Fibroblast of skin of left quadriceps (primary cell): ENCODE measurements at regions not wholly inside any gene's neighbourhood (a gene's known extent, or its start where the extent isn't known, plus 50 kb on each side); places are given as distances from the start of the nearest gene placed in this dataset.

Source experiments
- DNase-seq, 2 experiments: peaks; one replicate each; pipeline ENCODE4 v3.0.0-alpha.2; 2013; ENCODE audit warnings: low read depth in 2 of 2

GRCh38 chr7:35386816-35387706 is 133.2 kb upstream of the TBX20 start:
- no peak for DNase-seq

DNA sequence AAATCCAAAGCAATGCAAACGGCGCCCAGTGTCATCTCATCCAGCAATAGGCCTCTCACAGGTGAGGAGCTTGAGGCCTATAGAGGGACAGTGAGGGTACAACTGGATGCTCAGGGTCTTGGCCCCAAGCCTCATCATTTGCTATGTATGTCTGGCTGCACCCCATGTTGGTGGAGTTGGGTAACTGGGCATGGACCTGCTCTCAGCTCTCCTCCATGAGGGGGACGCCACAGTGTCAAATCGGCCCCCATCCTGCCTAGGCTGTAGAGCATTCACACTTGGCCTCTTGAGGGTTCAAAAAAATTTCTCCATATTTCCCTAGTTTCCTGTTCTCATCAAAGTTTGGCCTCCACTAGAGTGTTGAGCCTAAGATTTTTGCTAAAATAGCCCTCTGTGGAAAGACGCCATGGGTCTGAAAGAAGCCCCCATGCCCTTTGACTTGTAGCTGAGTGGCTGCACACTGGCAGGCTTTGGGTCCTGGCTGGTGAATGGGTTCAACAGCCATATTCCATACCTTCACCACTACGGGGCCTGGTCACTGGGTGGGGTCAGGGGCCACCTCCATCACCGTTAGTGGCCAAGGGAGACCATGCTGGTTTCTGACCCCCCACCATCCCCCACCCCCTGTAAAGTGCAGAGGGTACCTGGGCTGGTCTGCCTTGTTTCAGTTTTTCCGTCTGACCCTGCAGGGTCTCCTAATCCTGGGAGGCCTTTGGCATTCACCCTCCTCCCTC is 132.3 kb upstream of the TBX20 start:
- no peak for DNase-seq

- no peak for DNase-seq
These were observed 131.1 kb upstream of the TBX20 start for GRCh38 chr7:35384761-35385700.

DNA sequence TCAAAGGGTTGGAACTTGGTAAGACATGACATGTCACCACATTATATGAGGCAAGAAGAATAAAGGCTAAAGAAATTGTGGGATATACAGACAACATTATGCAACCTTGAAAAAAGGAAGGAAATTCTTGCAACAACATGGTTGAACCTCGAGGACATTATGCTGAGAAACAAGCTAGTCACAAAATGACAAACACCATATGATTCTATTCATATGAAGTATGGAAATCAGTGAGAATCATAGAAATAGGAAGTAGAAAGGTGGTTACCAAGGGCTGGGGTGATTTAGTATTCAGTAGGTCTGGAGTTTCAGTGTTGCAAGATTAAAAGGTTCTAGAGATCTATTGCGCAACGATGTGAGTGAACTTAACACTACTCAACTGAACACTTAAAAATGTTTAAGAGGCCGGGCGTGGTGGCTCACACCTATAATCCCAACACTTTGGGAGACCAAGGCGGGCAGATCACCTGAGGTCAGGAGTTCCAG is 126.9 kb upstream of the TBX20 start:
- DNase-seq: no peak

DNA sequence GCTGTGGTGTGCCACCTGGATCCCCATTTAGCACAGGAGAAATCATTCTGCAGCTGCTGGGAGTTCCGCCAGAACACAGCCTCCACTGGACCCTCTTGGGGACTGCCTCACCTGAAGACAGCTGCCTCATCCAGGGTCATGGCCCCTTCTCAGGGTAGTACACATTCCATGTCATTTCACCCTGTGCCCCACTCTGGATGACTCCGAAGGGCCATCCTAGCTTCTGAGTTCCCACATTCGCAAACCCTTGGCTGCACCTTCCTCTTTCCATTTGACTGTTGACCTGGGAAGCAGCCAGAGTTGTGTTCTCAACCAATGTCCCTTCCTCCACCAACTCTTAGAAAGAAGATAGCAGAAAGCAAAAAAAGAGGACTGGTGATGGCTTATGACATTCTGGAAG is 125.6 kb upstream of the TBX20 start:
- DNase-seq: no peak

DNA sequence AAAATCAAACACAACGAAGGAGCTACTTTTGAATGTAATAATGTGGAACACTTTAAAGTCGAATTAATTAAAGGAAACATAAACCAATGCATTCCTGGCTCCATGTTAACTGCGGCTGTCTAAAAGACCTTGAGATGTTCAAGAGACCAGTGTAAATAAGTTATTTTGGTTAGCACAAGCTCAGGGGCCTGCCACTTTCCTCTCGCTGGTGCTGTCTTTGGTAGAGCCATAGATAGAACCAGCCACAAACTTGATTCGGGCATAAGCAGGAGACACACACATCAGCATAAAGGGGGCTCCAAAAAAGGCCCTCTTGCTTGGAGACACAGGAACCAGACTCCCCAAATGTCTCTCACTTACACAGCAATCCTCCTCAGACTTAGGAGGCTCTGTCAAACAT is 121.6 kb upstream of the TBX20 start:
- no peak for DNase-seq

DNA sequence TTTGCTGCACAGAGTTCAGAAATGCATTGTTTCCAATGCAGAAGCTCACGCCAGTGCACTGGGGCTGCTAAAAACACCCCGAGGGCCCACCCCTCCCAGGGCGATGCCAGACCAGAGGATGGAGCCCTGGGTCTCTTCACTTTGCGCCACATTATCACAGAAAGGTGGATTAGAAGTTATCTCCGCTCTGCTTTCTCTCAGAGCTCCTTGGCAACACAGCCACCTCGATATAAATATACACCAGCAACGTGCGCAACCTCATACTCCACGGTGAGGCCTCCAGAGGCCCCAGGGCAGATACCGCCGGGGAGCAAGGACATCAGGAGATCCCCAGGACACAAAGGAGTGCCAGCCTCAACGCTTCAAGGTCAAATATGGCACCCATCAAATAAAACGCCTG is 121.0 kb upstream of the TBX20 start:
- no peak for DNase-seq

DNA sequence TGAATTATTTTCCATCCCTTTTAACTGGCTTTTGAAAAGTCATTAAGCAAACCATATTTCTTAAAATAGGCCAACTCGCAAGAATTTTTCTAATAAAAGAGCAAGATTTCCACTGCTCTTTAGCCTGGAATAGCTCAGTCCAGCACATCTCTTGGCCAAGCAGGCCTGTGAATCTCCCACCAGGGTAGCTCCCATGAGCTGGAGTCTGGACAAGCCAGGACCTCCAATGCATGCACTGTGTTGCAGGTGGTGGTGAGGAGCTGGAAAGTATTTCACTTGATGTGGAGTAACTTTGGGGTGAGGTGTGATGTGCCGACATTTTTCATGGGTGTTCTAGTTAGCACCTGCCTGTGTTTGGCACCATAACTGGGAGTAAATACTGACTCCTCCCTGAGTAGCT is 117.3 kb upstream of the TBX20 start:
- no peak for DNase-seq

DNA sequence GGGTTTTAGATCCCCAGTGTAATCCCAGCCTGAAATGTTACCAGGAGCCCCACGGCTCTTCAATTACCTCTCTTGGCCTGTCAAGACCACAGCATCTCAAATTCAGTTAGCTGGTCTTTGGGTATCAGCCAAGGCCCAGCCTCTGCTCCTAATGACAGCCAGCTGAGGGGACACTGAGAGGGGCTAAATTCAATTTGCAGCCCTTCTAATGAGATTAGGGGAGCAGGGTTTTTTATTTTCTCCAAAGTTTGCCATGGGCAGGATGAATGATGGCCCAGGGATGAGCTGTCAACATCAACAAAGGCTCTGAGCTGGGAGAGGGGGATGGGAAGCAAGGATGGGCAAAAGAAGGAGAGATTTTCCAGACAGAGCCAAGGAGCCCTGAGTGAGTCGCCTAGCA is 116.8 kb upstream of the TBX20 start:
- no peak for DNase-seq

DNA sequence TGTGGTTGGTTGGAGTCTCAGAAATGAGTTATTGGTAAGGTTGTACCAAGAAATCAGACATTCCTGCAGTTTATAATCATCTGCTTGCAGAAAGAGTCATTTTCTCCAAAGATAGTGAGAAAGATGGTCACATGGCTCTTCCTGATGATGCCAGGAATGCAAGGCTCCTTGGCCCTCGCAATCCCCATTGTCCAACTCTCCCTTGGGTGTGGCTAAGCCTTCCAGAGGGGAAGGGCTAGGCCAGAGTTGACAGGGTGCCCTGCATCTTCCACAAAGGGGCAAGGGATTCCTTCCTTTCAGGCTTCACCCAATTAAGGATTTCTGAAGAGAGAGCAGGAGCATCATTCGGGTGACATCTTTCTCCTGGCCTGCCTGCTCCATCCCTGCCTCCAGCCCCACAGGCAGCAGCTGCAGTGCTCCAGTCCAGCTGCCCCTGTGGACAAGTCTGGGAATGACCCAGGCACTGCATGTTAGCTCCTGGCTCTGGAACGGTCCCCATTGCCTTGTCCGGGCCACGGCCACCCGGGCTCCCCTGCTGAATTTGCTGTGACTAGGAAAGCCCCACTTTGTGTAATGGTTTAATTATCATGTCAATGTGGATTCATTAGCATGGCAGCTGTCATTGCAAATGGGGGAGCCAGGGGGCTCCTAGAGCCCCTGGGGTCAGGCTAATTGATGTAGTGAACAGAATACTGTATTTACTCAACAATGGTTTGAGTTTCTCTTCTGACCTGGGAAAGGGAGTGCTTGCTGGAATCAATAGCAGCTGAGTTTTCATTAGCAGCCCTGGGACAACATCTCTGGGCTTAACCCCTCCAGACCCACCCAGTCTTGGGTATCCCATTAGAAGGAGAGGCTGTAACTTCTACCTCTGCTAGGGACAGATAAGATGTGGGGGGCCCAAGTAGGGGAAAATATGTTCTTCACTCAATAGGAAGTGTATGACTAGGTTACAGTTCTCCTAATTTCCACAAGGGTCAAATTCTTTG is 112.6 kb upstream of the TBX20 start:
- DNase-seq: no peak

- no peak for DNase-seq
These were observed 111.6 kb upstream of the TBX20 start for GRCh38 chr7:35365523-35365922.

DNA sequence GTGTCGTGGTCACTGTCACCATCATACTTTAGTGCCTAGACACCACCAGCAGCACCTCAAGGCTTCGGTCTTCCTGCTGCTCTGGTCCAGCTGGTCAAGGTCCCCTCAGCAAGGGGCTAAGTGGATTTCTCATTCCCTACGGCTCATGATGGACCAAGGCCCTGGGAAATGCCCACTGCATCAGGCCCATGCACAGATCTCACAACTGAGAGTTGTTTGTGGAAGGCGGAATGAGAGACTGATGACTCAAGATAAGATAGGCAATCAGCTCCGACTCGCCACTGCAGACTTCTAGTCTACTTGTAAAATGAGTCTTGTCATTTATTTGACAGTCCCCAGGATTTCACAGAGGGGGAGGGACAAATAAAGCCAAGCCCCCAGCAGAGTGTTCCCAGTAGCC is 108.4 kb upstream of the TBX20 start:
- DNase-seq: no peak

- DNase-seq: no peak
These were observed 105.5 kb upstream of the TBX20 start for GRCh38 chr7:35359423-35359822.

GRCh38 chr7:35356495-35356894 is 102.6 kb upstream of the TBX20 start:
- DNase-seq: no peak

GRCh38 chr7:35355911-35356310 is 102.0 kb upstream of the TBX20 start:
- DNase-seq: no peak

DNA sequence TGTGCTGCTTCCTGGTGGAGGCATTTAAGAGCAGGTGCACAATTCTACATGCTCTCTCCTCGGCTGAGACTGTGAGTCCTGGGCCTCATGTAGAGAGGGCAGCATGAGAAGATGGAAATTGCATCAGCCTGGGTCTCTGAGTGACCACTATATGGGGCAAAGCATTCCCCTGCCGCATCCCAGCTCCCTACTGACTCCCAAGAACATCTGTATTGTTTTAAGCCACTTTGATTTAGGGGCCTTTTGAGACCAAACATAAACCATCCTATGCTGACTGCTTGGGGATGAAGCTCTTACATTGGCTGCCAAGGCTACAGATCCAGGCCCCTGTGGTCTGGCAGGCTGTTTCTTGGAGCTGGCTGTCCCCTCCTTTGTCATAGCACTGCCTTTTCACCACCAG is 101.3 kb upstream of the TBX20 start:
- no peak for DNase-seq

DNA sequence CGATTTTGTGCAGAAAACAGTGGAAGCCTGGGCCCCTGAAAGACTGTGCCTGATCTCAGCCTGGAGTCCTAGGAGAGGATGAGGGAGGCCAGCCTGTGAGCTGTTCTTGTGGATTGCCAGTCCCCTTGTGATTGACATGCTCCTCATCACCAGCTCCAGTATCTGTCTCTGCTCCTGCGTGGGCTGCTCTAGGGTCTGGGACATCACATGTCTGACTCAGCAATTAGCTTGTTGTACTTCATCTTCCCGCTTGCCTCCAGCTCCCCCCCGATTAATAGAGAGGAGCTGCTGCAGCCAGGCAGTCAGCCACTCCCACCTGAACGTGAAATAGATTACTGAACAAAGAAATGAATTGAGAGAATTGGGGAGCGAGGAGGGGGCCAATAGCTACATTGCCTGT is 99.6 kb upstream of the TBX20 start:
- DNase-seq: no peak

DNA sequence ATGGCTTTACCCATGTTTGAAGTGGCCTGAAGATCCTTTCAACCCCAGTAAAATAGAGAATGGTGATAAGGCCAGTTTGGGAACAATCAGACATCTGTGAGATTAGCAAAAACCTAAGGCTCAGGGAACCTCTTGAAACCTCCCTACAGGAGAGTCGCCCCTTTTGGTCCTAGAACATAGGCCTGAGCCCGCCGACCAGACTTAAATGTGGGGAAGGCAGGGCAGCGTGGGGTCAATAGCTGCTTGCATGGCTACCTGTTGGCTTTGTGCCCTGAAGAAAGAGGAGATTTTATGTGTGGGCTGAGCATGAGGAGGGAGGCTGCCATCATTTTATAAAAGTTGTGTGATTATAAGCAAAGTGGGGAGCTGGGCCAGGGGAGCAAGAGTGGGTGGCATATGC is 97.6 kb upstream of the TBX20 start:
- DNase-seq: no peak

DNA sequence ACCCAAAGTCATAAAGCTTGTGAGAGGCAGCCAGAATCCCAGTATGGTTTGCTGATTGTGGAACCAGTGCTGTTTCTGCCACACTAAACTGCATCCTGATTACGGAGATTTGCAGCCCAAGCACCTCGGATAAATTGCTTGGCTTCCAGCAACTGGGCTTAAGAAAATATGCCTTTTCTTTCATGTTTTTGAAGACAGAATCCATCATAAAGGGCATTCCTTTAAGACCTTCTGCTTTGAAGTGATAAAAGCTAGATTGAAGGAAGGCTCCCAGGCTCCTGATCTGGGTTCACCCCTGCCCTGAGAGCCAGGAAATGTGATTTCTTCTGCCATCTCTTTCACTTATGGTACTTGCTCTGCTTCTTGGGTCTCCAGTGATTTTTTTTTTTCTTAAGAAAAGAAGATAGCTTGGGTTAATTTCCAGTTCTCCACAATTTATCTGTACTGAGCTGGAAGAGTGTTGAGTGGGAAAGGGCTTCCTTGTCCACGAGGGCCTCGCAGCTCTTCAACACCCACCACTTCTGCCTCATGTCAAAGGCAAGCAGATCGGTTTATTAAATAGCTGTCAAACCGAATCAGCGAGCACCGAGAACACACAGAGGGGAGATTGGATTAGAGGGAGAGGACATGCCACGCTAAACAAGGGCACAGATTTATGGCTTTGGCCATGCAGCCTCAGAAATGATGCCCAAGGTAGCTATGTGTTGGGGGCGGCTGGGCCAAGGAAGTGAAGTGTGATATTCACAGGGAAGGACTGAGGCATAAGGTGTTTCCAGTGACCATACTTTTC is 94.9 kb upstream of the TBX20 start:
- no peak for DNase-seq

- DNase-seq: no peak
These were observed 88.9 kb upstream of the TBX20 start for GRCh38 chr7:35342786-35343185.
